ENCODE measurements at regions not wholly inside any gene's neighbourhood (a gene's known extent, or its start where the extent isn't known, plus 50 kb on each side); places are given as distances from the start of the nearest gene placed in this dataset.

GRCh38 chr1:34578306-34578705, 176.5 kb upstream of the GJB5 start:
- CTCF ChIA-PET = no interaction called here
- Histone ChIP-seq H3K4me2 (no peak overlapping the region), H3K4me1 (no peaks in the 10 kb centered on the region), H3K9me3 (no peaks in the 10 kb centered on the region), H3K27ac (no peak overlapping the region), H3K4me3 (no peak overlapping the region)
- POLR2A ChIA-PET = no interaction called here
- FAIRE-seq (no peak), ATAC-seq (no peak), DNase-seq (ENCODE audit: low read depth in 1 of 2, low spot score in 1 of 2) (no peak)
- 4% methylated on average over 3 of the region's 3 CpGs for WGBS (ENCODE audit: missing lambda C conversion rate)
- no peak for TF ChIP-seq PHF8 (IDR thresholded peaks at IDR 0.05; ENCODE audit: borderline replicate concordance, low read depth)
- TF ChIP-seq HOXA7 (CRISPR knock-in tag; IDR thresholded peaks at IDR 0.05) = no peak
- no peak for TF ChIP-seq E2F6 (IDR thresholded peaks at IDR 0.05; ENCODE audit: borderline replicate concordance, low read depth)
- TF ChIP-seq RFX5 (IDR thresholded peaks at IDR 0.05) = no peak
- TF ChIP-seq HMGXB4 (CRISPR knock-in tag; IDR thresholded peaks at IDR 0.05; ENCODE audit: borderline replicate concordance) = no peak
- no peak for TF ChIP-seq BHLHE40 (IDR thresholded peaks at IDR 0.05; ENCODE audit: low read depth, low read length)
- no peak for TF ChIP-seq HES2 (IDR thresholded peaks at IDR 0.05)
- TF ChIP-seq HOXB5 (CRISPR knock-in tag; IDR thresholded peaks at IDR 0.05) = no peak
- no peak for TF ChIP-seq USF2 (IDR thresholded peaks at IDR 0.05)
- no peak for TF ChIP-seq EHMT2 (IDR thresholded peaks at IDR 0.05; ENCODE audit: low read depth)
- TF ChIP-seq ZNF302 (CRISPR knock-in tag; IDR thresholded peaks at IDR 0.05) = no peak
- TF ChIP-seq SMC3 (IDR thresholded peaks at IDR 0.05) = no peak
- no peak for TF ChIP-seq JUNB (IDR thresholded peaks at IDR 0.05)
- no peak for TF ChIP-seq NR3C1 (IDR thresholded peaks at IDR 0.05)

GRCh38 chr1:34582356-34582755, 172.5 kb upstream of the GJB5 start:
- DNase-seq (ENCODE audit: low read depth in 1 of 2, low spot score in 1 of 2) (no peak), FAIRE-seq (no peak), ATAC-seq (no peak)
- Histone ChIP-seq H3K4me1 (no peaks in the 10 kb centered on the region), H3K4me2 (no peak overlapping the region), H3K4me3 (no peak overlapping the region), H3K27ac (no peak overlapping the region), H3K9me3 (no peaks in the 10 kb centered on the region)
- no peak for TF ChIP-seq KDM5A (IDR thresholded peaks at IDR 0.05)
- no peak for TF ChIP-seq SMC3 (IDR thresholded peaks at IDR 0.05)
- CTCF ChIA-PET = no interaction called here
- 3% methylated on average over 2 of the region's 2 CpGs for WGBS (ENCODE audit: missing lambda C conversion rate)
- POLR2A ChIA-PET = no interaction called here

- ChIA-PET CTCF (no interaction called here), POLR2A (no interaction called here)
- WGBS (ENCODE audit: missing lambda C conversion rate) = 21% methylated on average over 2 of the region's 2 CpGs
- FAIRE-seq = no peak
- Histone ChIP-seq H3K4me2 (no peak overlapping the region), H3K27ac (no peak overlapping the region), H3K9me3 (no peaks in the 10 kb centered on the region), H3K4me3 (no peak overlapping the region), H3K4me1 (no peaks in the 10 kb centered on the region)
- no peak for ATAC-seq
- DNase-seq (ENCODE audit: low read depth in 1 of 2, low spot score in 1 of 2) = no peak
- TF ChIP-seq EHMT2 (IDR thresholded peaks at IDR 0.05; ENCODE audit: low read depth) (no peak), SREBF2 (IDR thresholded peaks at IDR 0.05) (no peak), CBX8 (IDR thresholded peaks at IDR 0.05) (no peak), HMGXB4 (CRISPR knock-in tag; IDR thresholded peaks at IDR 0.05; ENCODE audit: borderline replicate concordance) (no peak), CTCF (IDR thresholded peaks at IDR 0.05) (no peak), KDM5A (IDR thresholded peaks at IDR 0.05) (no peak), CHD4 (IDR thresholded peaks at IDR 0.05; ENCODE audit: borderline replicate concordance) (no peak), CEBPB (IDR thresholded peaks at IDR 0.05) (no peak), CBX2 (IDR thresholded peaks at IDR 0.05; ENCODE audit: borderline replicate concordance, low read depth) (no peak), RCOR1 (IDR thresholded peaks at IDR 0.05; ENCODE audit: low read depth, low read length) (no peak), MYC (IDR thresholded peaks at IDR 0.05; ENCODE audit: borderline replicate concordance, low read length) (no peak), REST (IDR thresholded peaks at IDR 0.05) (no peak)
Observed at GRCh38 chr1:34587761-34588160, 167.1 kb upstream of the GJB5 start.
